Stimulated activated naive CD4-positive, alpha-beta T cell (primary cell): ENCODE measurements at regions not wholly inside any gene's neighbourhood (a gene's known extent, or its start where the extent isn't known, plus 50 kb on each side); places are given as distances from the start of the nearest gene placed in this dataset.
"Not testable (repeated sequence)": the region's sequence is repeated elsewhere in the genome, so short reads cannot be mapped to it uniquely, and the experiment has no call there.

Source experiments
- DNase-seq, 6 experiments: peaks; one replicate each; lab custom pipeline; 2025; lab: John Stamatoyannopoulos, UW

- DNase-seq, result no peak
These were observed 331.6 kb downstream of the CCDC85A start for GRCh38 chr2:56515399-56515798.

DNA sequence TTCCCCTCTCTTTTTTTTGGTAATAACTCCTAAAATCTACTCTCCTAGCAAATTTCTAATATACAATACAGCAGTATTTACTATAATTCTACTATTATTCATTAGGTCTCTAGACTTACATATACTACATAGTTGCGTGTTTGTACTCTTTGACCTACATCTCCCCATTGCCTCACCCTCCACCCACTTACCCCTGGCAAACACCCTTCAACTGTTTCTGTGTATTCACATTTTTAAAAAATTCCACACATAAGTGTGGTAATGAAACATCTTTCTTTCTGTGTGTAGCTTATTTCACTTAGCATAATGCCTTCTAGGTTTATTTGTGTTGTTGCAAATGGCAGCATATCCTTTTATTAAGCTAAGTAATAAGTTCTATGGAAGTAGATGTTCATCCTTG, 336.0 kb downstream of the CCDC85A start:
- DNase-seq, result no peak

DNA sequence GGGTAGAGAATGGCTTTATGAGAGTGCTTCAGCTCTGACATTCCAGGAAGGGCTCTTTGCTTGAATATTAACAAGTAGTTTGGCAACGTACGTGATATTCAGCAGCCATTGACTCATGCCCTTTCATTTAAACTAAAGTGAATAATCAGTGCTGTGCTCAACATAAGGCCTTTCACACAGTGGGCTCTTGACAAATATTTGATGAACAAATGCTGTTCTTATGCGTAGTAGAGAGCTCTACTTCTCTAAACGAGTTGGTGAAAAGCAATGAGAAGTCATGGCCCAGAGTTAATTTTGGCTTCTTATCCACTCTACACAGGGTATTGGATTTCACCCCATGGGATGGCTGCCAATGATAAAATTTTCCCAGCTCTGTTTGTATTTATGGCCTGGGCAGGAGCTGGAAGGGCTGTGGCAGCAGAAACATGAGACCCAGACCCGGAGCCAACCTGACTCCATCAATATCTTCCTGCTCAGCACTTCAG, 338.9 kb downstream of the CCDC85A start:
- no peak for DNase-seq

DNA sequence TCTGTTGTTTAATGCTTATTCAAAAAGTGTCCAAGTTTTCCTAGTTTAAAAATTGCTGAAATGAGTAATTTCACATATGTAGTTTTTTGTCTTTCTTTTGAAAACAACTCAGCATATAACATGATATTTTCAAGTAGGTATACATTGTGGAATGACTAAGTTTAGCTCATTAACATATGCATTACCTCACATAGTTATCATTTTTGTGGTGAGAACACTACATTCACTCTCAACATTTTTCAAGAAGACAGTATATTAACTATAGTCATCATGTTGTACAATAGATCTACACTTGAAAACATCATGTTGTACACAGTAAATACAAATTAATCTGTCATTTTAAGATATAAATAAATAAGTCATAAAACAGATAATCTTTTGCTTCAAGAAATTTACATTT, 340.0 kb downstream of the CCDC85A start:
- no peak for DNase-seq

GRCh38 chr2:56531668-56532420, 348.1 kb downstream of the CCDC85A start:
- no peak for DNase-seq

DNA sequence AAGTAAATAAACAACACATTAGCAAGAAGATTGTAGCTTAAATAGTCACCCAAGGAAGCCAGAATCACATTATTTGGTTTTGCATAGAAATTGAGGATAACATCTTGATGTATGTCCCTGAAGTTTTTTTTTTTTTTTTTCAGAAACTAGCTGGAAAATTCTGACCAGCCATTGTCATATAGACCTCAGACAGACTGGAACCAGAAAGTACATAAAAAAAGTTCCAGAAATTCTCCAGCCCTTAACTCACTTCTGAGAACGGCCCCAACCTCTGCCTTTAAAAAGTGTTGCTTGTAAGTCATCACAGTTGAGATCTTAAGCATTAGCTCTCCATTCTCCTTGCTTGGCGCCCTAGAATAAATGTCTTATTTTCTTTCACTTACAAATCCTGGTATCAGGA, 350.5 kb downstream of the CCDC85A start:
- no peak for DNase-seq

DNA sequence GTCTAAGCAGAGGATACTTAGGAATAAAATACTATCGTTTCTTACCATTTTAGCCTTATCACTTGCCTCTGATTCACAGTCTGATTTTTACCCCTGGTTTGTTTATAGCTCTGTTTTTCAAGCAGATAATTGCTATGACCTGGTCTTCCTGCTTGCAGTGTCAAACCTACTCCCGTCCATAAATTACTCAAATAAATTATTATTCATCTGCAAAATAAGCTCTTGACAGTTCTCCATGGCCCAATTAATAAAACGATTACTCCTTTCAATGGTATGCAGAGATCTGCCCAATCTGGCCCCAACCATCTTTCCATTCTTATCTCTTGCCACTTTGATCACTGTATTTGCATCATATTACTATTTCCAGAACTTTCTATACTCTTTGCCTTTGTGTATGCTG, 354.0 kb downstream of the CCDC85A start:
- DNase-seq, result no peak

DNA sequence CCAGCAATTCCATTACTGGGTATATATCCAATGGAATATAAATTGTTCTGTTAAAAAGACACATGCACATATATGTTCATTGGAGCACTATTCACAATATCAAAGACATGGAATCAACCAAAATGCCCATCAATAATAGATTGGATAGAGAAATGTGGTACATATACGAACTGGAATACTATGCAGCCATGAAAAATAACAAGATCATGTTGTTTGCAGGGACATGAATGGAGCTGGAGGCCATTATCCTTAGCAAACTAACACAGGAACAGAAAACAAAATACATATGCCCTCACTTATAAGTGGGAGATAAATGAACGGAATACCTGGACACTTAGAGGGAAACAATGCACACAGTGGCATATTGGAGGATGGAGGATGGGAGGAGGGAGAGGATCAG, 355.8 kb downstream of the CCDC85A start:
- no peak for DNase-seq

DNA sequence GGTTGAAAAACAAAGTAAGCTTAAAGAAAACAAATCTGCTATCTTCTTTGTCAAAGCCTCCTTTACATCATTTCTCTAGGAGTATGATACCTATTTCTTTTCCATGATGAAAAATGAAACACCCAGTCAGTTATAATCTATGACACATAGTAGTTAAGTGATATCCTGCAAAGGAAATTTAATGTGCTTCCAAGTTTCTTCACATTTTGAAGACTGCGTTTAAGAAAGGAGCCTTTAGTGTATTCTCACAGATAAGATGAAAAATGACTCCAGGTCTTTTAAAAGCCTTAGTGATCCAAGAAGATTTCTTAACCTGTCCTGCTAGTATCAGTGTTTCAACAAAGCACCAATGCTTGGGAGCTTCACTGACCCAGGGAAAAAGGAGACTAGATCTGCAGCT, 356.7 kb downstream of the CCDC85A start:
- no peak for DNase-seq

DNA sequence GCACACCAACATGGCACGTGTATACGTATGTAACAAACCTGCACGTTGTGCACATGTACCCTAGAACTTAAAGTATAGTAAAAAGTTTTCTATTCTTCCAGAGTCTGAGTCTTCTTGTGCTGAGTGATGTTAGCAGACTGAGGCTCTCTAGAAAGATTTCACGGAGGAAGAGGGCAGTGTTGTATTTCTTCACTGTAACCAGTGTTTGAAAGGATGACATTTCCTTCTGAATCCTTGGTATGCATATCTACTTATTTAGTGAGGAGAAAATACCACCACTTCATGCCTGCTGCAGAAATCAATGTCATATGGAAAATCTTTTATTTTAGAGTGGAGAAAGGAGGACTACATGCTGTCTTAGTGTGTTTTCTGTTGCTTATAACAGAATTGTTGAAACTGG, 357.1 kb downstream of the CCDC85A start:
- no peak for DNase-seq

DNA sequence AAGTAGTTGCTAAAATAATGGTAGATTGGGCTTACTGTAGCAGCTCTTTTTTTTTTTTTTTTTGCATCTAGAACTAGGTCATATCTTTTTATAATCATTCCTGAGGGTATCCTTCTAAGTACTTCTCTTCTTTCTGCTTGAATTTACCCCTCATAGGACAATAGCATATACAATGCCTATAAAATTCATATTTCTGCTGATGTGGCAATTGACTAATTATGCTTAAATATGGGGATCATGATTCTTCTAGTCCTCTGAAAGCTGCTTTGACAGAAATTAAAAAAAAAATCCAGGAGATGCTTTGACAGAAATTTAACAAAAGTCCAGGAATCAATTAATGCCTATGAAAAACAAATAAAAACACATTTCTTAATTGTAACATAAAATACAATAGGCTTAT, 358.4 kb downstream of the CCDC85A start:
- DNase-seq, result no peak

DNA sequence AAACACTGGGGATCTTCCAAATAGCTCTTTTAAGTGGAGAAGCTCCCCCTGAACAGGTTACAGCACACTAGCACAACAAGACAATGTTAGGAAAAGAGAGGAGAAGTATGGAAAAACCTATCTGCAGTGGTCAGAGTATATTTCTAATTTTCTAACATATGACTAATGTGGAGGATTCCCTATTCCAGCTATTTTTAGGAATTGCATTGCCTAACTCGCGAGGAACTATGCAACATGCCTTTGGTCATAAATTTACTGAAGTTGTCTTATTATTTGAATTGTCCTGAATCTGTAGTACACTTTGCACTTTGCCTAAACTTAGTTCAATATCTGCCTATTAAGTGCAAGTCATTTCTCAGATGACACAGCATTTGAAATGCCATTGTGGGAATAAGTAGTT, 381.4 kb downstream of the CCDC85A start:
- no peak for DNase-seq

GRCh38 chr2:56571074-56571473, 387.3 kb downstream of the CCDC85A start:
- DNase-seq, result no peak

GRCh38 chr2:56576001-56576400, 392.2 kb downstream of the CCDC85A start:
- no peak for DNase-seq

DNA sequence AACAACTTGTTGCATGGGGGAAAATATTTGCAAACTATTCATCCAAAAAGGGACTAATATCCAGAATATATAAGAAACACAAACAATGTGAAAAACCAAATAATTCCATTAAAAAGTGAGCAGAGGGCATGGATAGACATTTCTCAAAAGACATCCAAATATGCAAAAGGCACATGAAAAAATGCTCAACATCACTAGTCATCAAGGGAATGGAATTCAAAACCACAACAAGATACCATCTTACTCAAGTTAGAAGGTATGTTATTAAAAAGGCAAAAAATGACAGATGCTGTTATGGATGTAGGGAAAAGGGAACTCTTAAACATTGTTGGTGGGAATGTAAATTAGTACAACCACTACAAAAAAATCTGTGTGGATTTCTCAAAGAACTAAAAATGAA, 396.5 kb downstream of the CCDC85A start:
- DNase-seq, result no peak

DNA sequence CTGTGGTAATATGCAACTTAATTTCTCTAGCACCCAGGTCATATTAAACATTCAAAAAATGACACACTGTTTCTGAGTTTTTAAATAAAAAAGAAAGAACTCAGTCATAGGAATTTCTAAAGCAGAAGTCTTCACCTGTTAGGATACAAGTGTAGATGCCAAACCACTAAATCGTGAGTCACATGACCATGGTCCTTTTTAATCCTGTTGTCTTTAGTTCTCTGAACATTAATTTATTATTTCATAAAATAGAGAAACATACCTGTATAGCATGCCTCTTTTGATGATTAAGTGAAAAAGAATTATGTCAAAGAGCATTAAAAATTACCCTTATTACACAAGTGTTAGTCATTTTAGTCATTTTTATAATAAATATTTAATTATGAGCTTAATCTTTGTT, 398.8 kb downstream of the CCDC85A start:
- DNase-seq, result no peak

- DNase-seq, result no peak
These were observed 400.1 kb downstream of the CCDC85A start for GRCh38 chr2:56583796-56584315.

- DNase-seq, result no peak
These were observed 403.7 kb downstream of the CCDC85A start for GRCh38 chr2:56587456-56587855.

DNA sequence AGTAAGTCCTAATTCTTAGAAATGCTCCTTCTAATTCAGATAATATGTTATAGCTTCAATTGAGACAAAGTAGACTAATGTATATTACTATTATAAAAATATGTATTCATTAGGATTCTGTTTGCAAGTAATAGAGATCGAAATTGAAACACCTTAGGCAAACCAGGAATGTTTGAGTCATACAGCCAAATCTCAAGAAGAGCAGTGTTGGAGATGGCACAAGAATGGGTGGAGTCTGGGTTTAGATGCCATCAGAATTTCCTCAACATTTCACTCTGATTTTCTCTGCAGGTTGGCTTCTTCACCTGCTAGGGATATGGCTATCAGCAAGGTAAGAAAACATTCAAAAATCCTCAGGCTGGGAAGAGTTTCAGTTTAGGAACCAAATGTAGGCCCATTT, 405.4 kb downstream of the CCDC85A start:
- DNase-seq, result no peak

DNA sequence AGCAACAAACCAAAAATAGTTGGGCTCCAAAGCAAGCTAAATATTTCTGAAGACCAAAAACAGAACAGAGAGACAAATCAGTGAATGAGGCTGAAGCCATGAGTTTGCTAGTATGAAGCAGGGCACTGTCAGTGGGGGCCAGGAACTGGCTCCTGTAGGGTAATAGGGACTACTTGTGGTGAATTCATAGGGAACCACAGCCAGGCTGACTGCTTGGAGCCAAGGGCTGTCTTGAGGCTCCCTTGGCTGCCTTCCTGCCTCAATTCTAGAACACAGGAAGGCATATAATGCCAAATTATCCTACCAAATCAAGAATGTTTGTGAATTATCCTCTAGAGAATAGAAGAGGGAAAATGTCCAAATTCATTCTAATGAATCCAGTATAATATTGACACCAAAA, 406.0 kb downstream of the CCDC85A start:
- no peak for DNase-seq

DNA sequence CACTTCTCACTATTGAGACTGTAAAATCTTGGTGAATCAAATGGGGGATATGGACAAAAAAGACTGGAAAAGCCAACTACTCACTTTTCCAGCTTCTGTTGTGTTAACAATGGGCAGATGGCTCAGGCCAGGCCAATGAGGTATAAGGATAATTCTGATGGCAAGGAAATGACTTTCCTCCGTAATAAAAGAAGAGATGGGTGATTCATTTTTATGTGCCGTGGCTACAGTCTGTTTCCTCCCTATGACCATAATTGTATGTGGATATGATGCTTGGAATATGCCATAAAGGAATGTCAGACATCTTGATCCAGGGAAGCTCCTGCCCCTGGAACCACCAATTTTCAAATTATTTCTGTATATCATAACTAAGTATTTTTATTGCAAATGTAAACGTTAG, 406.8 kb downstream of the CCDC85A start:
- DNase-seq, result no peak

GRCh38 chr2:56606086-56606485, 422.3 kb downstream of the CCDC85A start:
- not testable (repeated sequence) for DNase-seq

DNA sequence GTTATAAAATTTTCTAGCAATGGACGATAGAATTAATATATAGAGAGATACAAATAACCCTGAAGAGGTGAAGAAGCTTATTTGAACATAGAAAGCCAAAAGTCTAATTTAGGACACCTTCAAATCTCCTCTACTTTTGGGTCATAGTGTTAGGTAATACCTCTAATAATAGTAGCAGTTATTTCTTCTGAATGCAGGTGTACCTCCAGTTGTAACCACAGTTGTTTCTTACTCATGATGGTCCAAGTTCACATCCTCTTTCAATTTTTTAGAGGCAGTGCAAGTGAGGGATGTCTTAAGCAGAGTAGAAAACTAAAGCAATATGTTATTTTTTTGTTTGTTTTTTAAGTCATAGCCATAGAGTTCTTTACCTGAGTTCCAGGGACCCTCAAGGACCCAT, 429.5 kb downstream of the CCDC85A start:
- no peak for DNase-seq

DNA sequence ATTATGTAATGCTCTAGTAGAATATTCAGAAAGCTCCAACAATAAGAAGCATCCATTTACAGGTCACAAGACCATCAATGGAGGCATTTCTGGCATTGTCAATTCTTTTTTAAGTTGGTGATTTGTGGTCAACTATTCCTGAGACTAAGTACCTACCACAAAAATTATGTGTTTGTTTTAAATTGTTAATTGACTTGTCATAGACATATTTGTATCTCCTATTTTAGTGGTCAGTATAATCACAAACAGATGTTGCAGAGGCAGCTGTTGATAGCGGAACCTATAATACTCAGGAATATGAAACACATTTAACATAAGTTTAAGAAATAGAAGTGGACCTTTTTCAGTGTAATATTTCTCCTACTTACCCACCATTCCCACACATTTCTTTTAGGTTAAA, 430.1 kb downstream of the CCDC85A start:
- DNase-seq, result no peak
